Small intestine (tissue), 7 donors: ENCODE measurements at regions not wholly inside any gene's neighbourhood (a gene's known extent, or its start where the extent isn't known, plus 50 kb on each side); places are given as distances from the start of the nearest gene placed in this dataset.

Source experiments
- DNase-seq, 2 donors: peaks; one replicate each; pipeline versions ENCODE4 v3.0.0 to v3.0.0-alpha.2; 2013
- FAIRE-seq: peaks from 2 replicates; lab custom pipeline; 2012; peaks lifted over from hg19 to GRCh38; lab: Jason Lieb, UNC
- H3K27ac ChIP-seq, 3 donors: one replicate each; pipeline ENCODE4 v1.5.1; 2013; ENCODE audit warnings: low read length in 2 of 3, mild to moderate bottlenecking in 2 of 3, control low read depth in 1 of 3, inconsistent platforms in 1 of 3, low read depth in 1 of 3, moderate library complexity in 1 of 3
- H3K27me3 ChIP-seq, 3 donors: one replicate each; pipeline ENCODE4 v1.6.1; 2013; ENCODE audit warnings: low read length in 3 of 3, inconsistent platforms in 1 of 3; ENCODE audit not compliant: control insufficient read depth in 3 of 3, insufficient read depth in 3 of 3
- H3K36me3 ChIP-seq, 3 donors: one replicate each; pipeline ENCODE4 v1.6.1; 2013; ENCODE audit warnings: low read length in 3 of 3, inconsistent platforms in 1 of 3, low read depth in 1 of 3, mild to moderate bottlenecking in 1 of 3, moderate library complexity in 1 of 3; ENCODE audit not compliant: control insufficient read depth in 3 of 3, insufficient read depth in 2 of 3
- H3K4me1 ChIP-seq, 3 donors: one replicate each; pipeline ENCODE4 v1.6.1; 2013; ENCODE audit warnings: low read length in 2 of 3, inconsistent platforms in 1 of 3, low read depth in 1 of 3, mild to moderate bottlenecking in 1 of 3, moderate library complexity in 1 of 3; ENCODE audit not compliant: control insufficient read depth in 3 of 3, insufficient read depth in 2 of 3
- H3K4me3 ChIP-seq, 3 donors: one replicate each; pipeline ENCODE4 v1.5.1; 2013; ENCODE audit warnings: low read length in 3 of 3, control low read depth in 1 of 3, inconsistent platforms in 1 of 3, low read depth in 1 of 3, mild to moderate bottlenecking in 1 of 3, moderate library complexity in 1 of 3
- H3K9me3 ChIP-seq, 2 donors: one replicate each; pipeline ENCODE4 v1.6.1; 2013; ENCODE audit warnings: low read depth in 1 of 2, low read length in 1 of 2; ENCODE audit not compliant: control insufficient read depth in 2 of 2, insufficient read depth in 1 of 2
- WGBS, 3 donors: extraction: QIAGEN DNeasy Blood & Tissue Kit; methylation state at CpG; one replicate each; pipeline ENCODE4 v1.1.7; 2013; 5-methylcytosine and 5-hydroxymethylcytosine counted together
- donor health status: healthy with polysubstance abuse.
- donor health status: control.
- donor health status: control.
- donor health status: Bipolar disorder and iron deficiency.
- donor health status: healthy.

- no peak overlapping the region for H3K4me3 ChIP-seq
- no peak for FAIRE-seq
- H3K27me3 ChIP-seq, result no peaks in the 10 kb centered on the region
- H3K9me3 ChIP-seq, result peaks cover 0 to 3% of the 10 kb centered on the region in 2 donors
- DNase-seq, result peak; percentile 90 to 97
- 12 to 66% (median 38%) methylated on average over 4 of the region's 4 CpGs for WGBS, 3 donors
- H3K4me1 ChIP-seq, result peaks cover 3 to 34% (median 15%) of the 10 kb centered on the region in 3 donors
- H3K27ac ChIP-seq, result peak overlapping the region in 2 of 3 donors; percentile 37 to 95
- no peaks in the 10 kb centered on the region for H3K36me3 ChIP-seq
Observed at GRCh38 chr2:106028192-106028591, 165.9 kb downstream of the UXS1 start.

GRCh38 chr2:106026271-106027190, 167.6 kb downstream of the UXS1 start:
- Histone ChIP-seq H3K36me3 (no peaks in the 10 kb centered on the region), H3K4me3 (no peak overlapping the region), H3K27me3 (no peaks in the 10 kb centered on the region), H3K4me1 (peaks cover 3 to 34% (median 15%) of the 10 kb centered on the region in 3 donors), H3K27ac (no peak overlapping the region), H3K9me3 (peaks cover 0 to 3% of the 10 kb centered on the region in 2 donors)
- 66 to 74% (median 72%) methylated on average over 6 of the region's 6 CpGs for WGBS, 3 donors
- DNase-seq, result no peak
- FAIRE-seq, result no peak

GRCh38 chr2:106025796-106026195, 168.3 kb downstream of the UXS1 start:
- FAIRE-seq, result no peak
- Histone ChIP-seq H3K36me3 (no peaks in the 10 kb centered on the region), H3K9me3 (peaks cover 0 to 3% of the 10 kb centered on the region in 2 donors), H3K4me1 (peaks cover 2 to 35% (median 14%) of the 10 kb centered on the region in 3 donors), H3K4me3 (no peak overlapping the region), H3K27me3 (no peaks in the 10 kb centered on the region), H3K27ac (no peak overlapping the region)
- no peak for DNase-seq
- 66 to 82% (median 69%) methylated on average over 5 of the region's 5 CpGs for WGBS, 3 donors

GRCh38 chr2:106021662-106022028, 172.5 kb downstream of the UXS1 start:
- DNase-seq, result no peak
- Histone ChIP-seq H3K36me3 (no peaks in the 10 kb centered on the region), H3K9me3 (no peaks in the 10 kb centered on the region), H3K27ac (no peak overlapping the region), H3K4me3 (no peak overlapping the region), H3K4me1 (peaks cover 0 to 13% (median 0%) of the 10 kb centered on the region in 3 donors), H3K27me3 (no peaks in the 10 kb centered on the region)
- WGBS, 3 donors, result 61 to 88% (median 87%) methylated on average over 3 of the region's 3 CpGs
- no peak for FAIRE-seq

- FAIRE-seq (no peak), DNase-seq (peak in 1 of 2 donors; percentile 55)
- H3K9me3 ChIP-seq, result no peaks in the 10 kb centered on the region
- 22 to 40% (median 32%) methylated on average over 12 of the region's 12 CpGs for WGBS, 3 donors
- H3K27ac ChIP-seq, result peak overlapping the region in 1 of 3 donors; percentile 10
- H3K27me3 ChIP-seq, result no peaks in the 10 kb centered on the region
- H3K4me3 ChIP-seq, result no peak overlapping the region
- H3K4me1 ChIP-seq, result peaks cover 0 to 13% (median 0%) of the 10 kb centered on the region in 3 donors
- H3K36me3 ChIP-seq, result no peaks in the 10 kb centered on the region
Observed at GRCh38 chr2:106020821-106021661, 173.1 kb downstream of the UXS1 start.

- Histone ChIP-seq H3K27me3 (no peaks in the 10 kb centered on the region), H3K4me3 (no peak overlapping the region), H3K27ac (no peak overlapping the region), H3K9me3 (no peaks in the 10 kb centered on the region), H3K36me3 (no peaks in the 10 kb centered on the region), H3K4me1 (peaks cover 0 to 13% (median 0%) of the 10 kb centered on the region in 3 donors)
- 58 to 83% (median 75%) methylated on average over 4 of the region's 4 CpGs for WGBS, 3 donors
- FAIRE-seq (no peak), DNase-seq (no peak)
Observed at GRCh38 chr2:106020032-106020431, 174.1 kb downstream of the UXS1 start.

GRCh38 chr2:106018141-106018540, 176.0 kb downstream of the UXS1 start:
- no peaks in the 10 kb centered on the region for H3K27me3 ChIP-seq
- H3K36me3 ChIP-seq, result no peaks in the 10 kb centered on the region
- DNase-seq (no peak), FAIRE-seq (no peak)
- H3K9me3 ChIP-seq, result no peaks in the 10 kb centered on the region
- H3K4me3 ChIP-seq, result no peak overlapping the region
- H3K4me1 ChIP-seq, result peaks cover 0 to 13% (median 0%) of the 10 kb centered on the region in 3 donors
- WGBS, 3 donors, result 41 to 64% (median 63%) methylated on average over 5 of the region's 5 CpGs
- H3K27ac ChIP-seq, result no peak overlapping the region

GRCh38 chr2:106012591-106013347, 181.3 kb downstream of the UXS1 start:
- Histone ChIP-seq H3K4me1 (no peaks in the 10 kb centered on the region), H3K36me3 (no peaks in the 10 kb centered on the region), H3K27ac (no peak overlapping the region), H3K27me3 (no peaks in the 10 kb centered on the region), H3K9me3 (peaks cover 1 to 10% of the 10 kb centered on the region in 2 donors), H3K4me3 (no peak overlapping the region)
- WGBS, 3 donors, result 75 to 93% (median 90%) methylated on average over 3 of the region's 3 CpGs
- DNase-seq (no peak), FAIRE-seq (no peak)
